GM03348 (cell line): ENCODE measurements at regions not wholly inside any gene's neighbourhood (a gene's known extent, or its start where the extent isn't known, plus 50 kb on each side); places are given as distances from the start of the nearest gene placed in this dataset.

Experiments used
- DNase-seq: peaks from one replicate; pipeline ENCODE4 v3.0.0; 2012; ENCODE audit warnings: low spot score

DNA sequence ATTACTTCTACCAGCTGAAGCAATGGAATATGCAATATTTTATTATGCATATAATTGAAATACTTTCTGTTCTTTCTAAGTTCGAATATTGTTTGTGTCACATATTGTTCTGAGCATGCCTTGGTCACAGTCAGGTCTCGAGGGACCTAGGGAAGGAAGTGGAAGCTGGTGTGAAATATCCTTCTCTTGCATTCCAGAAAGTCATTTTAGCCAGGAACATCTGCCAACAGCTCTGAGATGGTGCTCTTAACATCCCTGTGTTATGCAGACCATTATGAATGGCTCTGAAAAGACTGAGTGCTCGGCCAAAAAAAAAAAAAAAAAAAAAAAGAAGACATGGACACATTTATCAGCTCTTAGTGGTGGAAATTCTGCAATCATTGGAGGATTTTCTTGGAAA, 132.7 kb upstream of the JAG1 start:
- DNase-seq: no peak

DNA sequence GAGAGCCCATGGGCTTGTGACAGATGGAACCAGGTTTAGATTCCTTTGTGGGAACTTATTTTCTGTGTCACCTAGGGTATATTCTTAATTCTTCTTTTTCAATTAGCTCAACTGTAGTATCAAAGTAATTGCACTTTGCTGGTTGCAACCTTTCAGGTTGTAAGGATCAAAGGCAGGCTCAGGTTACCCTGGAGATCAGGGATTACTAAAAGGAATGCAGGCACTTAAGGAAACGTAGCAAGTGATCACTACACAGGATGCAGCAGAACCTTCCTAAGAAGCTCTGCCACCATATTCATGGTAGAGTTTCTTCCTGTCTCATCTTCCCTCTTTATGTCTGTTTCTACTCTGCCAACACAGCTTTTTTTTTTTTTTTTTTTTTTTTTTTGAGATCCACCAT, 133.2 kb upstream of the JAG1 start:
- no peak for DNase-seq

DNA sequence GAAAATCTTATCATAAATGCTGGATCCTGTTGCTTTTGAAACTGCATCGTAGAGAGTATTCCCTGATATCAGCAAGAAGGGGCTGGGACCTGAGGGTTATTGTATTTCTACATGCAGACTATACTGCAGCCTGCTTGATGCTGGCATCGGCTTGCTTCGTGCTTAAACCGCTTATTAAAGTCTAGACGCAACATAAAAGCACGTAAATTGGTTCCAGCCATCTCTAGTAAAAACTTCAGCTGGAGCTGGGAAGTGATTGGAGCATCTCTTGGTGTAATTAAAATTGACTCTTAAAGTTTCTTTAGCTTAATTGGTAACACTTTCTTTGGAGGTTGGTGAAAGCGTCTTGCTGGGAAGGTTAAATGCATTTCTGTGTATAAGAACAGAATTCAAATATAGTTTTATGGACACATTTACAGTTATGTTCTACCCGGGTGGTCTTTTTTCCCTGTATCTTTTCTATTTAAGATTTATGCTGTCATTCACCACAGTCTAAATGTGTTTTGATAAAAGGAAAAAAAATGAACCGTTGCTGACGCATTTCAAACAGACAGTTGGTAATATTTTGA, 139.0 kb upstream of the JAG1 start:
- DNase-seq: no peak

DNA sequence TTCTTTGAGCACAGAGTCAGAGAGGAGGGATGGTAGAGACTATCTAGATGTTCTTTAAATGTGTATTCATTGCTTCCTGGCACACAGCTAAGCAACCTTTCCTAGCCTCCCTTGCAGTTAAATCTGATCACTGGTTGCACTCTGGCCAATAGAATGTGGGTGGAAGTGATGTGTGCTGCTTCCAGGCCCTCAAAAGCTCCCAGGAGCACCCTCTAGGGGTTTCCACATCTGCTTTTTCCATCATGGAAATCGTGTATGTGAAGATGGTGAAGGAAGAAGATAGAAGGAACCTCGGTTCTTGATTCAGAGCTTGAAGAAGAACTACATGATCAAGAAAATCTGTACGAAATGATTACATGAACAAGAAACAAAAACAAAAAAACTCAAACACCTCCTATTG, 149.8 kb upstream of the JAG1 start:
- DNase-seq: no peak

DNA sequence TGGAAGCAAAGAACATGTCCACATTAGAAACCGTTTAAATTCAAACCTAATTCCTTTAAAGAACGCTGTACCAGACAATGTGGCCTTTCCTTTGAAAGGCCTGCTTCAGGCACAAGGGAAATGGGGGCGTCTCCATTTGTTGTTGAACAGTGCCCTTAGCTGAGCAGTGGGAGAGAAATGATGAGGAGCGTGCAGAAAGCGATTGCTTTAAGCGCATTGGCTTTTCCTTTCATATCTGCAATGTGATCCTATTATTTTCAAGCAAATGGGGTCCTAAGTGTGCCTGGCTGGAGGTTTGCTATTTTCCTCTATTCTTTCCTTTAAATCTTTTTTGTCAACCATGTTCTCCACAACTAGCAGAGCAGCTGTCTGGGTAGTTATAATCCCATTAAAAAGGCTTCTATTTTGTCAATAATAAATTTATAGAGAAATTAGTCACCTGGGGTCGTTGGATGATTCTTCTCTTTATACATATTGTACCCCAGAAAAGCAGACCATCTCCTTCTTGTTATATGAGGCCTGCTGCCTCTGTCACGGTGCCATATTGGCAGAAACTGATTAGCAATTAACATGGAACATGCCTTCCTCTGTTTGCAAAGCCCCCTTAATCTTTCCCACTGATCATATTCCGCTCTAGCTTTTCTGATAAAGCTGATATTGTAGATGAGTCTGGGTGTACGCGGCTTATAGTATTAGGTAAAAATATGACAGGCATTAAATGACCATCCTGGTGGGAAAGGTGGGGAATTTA, 151.1 kb upstream of the JAG1 start:
- no peak for DNase-seq

DNA sequence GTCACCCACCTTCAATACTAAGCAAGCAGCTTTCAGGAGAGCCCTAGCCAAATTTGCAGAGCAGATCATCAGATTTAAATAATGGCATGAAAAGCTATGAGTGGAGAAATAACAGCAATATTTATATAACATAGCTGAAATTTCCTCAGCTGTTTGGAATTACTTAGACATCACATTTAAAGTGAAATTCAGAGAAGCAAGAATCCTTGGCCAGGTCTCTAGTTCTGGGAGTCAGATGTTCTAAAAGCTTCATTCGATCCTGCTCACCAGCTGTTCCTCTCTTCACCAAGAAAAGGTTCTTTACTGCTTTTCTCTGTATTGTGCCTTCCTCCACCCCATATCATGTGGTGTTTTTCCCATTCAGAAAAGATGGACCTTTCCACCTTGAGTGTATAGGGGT, 152.3 kb upstream of the JAG1 start:
- no peak for DNase-seq

DNA sequence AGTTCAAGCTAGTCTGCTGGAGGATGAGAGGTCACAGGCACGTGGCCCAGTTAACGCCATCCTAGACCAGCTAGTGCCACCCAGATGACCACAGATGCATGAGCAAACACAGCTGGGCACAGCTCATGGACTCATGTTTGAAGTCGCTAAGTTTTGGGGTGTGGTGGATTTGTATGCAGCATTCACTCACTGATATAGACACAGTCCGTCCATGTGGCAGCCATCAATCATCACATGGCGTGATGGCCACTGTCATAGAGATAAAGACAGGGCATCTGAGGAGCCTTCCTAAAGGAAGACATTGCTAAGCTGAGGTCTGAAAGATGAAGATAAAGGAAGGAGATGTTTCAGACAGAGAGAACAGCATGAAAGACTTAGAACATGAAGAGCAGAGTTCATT, 154.4 kb upstream of the JAG1 start:
- DNase-seq: no peak

DNA sequence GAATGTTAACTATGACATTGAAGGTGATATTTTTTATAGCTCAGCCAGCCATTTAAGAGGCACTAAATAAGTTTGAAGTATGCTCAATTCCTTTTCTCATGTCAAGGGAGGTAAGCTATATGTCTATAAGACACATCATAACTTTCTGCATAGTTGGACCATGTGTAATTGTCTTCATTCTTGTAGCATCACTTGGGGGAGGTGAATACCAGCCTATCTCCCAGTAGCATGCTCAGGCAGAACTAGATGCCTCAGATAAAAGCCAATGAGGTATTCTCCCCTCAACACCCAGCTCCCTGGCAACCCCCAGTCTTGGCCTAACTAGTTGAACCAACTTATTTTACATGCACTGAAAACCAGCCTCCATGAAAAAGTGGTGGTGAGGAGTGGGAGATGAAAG, 158.3 kb upstream of the JAG1 start:
- no peak for DNase-seq

DNA sequence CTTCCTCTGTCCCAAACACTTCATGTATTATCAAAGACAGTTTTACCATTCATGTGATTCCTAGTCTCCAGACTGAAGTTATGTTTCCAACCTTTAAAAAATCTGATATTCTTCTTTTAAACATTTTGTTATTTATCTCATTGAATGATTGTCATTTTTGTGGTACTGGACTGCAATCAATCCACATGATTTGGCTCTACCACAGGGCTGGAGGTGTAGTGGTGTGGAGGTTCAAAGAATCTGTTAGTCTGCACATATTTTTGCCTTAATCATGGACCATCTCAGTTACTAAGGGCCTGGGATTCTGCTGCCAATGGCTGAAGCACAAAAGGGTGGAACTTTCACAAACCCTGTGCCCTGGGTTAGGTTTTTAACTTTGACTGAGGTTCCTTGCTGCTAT, 164.1 kb upstream of the JAG1 start:
- DNase-seq: no peak

DNA sequence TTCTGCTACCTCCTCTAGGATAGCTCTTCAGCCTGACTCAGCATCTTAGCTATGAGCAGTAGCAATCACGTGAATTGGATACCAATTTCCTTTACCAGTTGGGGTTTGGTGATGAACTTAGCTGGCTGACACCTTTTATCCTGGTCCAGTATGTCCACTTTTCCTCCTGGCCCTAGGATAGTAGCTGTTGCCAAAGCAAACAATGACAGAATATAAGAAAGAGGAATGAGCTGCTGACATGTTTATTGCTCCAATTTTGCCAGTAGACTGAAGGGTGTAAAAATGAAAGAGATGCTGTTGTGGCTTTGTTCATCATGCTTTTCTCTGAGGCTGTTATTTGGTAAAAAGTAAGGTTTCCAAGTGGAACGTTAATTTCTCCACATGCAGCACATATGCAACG, 168.3 kb upstream of the JAG1 start:
- no peak for DNase-seq

DNA sequence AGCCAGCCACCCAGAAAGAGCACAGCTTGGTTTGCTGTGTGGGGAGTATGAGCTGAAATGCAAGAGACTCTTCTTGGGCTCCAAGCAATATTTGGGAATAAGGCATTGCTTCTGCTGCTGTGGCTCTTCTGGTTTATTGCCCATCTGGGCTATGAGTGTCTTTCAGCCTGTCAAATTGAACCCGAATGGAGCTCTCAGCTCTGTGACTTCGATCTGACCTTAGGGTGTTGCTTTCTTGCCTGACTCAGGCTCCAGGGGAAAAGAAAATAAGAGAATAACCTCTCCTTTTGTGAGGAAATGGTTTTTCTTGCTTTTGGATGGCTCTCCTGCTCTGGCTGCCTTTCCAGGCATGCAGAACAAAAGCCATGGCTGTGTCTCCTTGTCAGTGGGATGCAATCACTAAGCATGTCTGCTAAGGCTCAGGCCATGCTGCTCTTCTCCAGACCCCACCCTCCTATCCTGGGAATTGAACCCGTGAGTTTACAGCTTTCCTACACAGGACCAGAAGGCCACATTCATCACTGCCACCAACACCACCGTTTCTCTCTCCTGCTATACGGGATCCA, 169.4 kb upstream of the JAG1 start:
- DNase-seq: no peak

DNA sequence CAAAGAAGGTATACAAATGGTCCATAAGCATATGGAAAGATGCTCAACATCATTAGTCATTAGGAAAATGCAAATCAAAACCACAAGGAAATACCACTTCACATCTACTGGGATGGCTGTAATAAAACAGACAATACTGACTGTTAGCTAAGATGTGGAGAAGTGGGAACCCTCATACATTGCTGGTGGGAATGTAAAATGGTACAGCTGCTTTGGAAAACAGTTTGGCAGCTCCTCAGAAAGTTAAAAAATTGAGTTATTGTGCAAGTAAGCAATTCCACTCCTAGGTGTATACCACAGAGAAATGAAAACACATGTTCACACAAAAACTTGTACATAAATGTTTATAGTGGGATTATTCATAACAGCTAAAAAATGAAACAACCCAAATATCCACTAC, 173.0 kb upstream of the JAG1 start:
- DNase-seq: no peak

DNA sequence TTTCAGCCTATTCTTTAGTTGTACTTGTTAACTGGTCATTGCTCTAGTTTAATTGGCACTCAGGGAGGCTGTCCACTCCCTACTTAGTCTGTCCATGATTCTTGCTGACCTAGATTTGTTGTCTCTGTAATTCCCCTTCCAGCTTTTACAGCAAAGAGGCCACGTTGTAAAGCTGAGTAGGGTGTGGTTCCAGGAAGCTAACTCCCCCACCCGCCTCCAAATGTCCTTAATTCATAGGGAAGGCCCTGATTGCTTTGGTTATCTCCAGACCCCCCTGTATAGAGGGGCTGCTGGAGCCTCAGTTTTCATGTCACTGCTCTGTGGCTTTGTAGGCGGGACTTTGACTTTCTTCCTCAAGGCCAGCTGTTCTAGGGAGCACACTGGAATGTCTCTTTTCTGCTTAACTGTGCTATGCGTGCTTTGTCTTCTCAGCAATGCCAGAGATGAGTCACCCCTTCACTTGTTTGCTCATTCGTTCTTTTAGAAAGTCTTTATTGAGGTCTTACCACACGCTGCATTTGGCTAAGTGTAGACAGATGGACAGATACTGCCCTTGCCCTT, 175.1 kb upstream of the JAG1 start:
- peak; percentile 71 for DNase-seq

DNA sequence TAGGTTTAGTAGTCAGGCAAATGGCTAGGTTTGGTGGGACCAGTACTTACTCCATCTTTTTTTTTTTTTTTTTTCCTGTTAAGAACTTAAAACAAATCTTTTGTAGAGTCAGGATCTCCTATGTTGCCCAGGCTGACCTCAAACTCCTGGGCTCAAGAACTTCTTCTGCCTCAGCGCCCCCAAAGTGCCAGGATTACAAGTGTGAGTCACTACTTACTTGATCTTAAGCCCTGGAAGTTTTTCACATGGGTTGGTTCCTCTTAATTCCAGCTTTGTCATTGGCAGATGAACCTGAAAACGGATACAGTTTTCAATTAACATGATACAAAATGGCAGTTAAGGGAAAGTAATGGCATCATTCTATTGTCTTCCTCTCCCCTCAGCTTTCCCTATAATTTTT, 179.4 kb upstream of the JAG1 start:
- DNase-seq: no peak

DNA sequence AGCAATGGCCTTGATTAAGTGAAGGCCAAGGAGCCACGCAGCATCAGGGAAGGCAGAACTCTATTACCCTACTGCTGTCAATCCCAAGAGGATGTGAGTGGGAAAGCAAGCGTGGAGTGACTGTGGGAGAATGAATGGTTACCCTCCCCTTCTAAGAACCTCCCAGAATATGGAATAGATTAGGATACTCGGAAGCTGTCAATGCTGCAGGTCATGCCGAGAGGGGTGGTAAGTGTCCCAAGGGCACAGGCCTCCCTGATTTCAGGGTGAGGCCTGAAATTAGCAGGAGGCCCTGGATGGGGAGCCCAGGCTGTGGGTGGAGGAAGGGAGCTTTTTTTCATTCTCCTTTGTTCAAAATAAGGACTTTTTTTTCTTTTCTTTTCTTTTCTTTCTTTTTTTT, 179.9 kb upstream of the JAG1 start:
- no peak for DNase-seq

DNA sequence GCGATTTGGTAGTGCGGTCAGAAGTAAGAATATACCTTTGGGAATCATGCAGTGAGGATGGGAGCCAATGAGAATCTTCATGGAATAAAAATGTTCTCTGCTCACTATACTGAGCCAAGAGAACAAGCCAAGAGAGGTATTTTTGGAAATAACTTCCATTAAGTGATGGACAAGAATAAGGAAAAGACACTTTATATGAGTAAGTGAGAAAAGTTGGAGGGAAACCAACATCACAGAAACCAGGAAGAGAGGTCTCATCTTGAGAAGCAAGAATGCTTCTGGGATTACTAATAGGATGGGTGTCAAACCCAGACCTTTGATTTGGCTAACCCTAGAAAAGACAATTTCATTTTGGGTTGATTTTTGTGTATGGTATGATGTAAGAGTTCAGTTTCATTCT, 181.2 kb upstream of the JAG1 start:
- DNase-seq: peak; percentile 29

DNA sequence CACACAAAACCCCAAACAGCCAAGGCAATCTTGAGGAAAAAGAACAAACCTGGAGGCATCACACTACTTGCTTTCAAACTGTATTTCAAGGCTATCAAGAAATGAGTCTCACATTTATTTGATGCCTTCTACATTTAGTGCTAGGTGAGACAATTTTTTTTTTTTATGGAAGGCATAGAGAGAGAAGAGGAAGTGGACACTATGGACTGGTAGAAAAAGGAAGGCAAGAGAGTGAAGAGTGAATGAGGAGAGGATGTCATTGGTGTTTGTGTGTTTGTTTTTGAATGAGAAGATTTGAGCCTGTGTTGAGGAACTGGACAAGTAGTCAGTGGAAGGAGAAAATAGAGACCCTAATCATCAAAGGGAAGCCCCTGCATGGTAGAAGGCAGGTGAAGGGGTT, 182.0 kb upstream of the JAG1 start:
- no peak for DNase-seq

DNA sequence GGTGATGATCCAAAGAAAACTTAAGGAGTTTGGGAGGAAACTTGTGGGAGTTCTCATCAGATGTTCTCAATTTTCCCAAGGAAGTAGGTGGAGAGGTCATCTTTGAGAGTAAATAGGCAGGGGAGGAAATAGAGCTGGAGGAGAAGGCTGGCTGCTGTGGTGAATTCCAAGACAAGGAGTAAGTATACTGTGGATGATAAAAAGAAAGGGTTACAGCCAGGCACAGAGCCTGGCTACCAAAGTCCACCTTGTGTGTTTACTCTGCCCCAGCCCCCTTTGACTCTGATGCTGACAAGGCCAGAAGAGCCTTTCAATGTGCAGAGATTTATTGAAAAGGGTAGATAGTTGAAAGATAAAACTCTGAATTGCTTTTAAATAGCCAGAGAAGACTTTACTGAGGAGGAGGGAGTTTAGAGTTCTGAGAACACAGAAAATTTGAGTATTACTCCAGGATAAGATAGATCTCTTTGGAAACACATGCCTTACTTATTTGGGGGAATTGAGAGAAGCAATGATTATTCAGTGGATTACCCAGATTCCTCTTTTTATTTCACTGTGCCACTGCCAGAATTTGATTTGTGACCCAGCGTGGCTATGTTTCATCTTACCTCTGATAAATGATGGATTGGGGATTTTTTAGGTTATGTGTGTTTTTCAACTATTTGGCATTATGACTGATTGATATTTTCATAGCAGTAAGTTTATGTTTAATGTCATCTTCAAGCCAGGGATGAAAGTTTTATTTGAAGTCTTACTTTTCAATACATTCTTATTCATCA, 182.6 kb upstream of the JAG1 start:
- peak; percentile 6 for DNase-seq

DNA sequence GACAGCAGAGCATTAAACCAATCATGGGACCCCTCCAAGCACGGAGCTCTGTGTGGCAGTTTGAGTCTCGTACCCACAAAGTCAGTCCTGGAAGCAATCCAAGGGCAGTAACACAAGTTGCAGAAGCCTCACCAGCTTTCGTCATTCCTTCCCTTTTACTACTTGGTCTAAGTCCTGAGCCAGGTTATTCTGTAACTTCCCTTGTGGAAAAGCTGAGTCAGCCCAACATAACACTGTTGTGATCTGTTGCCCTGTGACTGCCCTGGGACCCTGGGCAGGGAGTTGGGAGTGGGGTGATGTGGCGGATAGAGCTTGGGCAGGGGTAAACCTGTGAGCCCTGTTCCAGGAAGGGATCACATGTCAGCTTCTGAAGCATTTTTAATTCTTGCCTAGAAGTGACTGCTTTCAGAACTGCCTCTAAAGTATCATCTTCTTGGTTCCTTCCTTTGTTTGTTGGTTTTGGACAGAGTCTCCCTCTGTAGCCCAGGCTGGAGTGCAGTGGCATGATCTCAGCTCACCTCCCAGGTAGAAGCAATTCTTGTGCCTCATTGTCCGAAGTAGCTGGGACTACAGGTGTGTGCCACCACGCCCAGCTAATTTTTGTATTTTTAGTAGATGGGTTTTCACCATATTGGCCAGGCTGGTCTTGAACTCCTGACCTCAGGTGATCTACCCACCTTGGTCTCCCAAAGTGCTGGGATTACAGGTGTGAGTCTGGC, 183.7 kb upstream of the JAG1 start:
- no peak for DNase-seq

DNA sequence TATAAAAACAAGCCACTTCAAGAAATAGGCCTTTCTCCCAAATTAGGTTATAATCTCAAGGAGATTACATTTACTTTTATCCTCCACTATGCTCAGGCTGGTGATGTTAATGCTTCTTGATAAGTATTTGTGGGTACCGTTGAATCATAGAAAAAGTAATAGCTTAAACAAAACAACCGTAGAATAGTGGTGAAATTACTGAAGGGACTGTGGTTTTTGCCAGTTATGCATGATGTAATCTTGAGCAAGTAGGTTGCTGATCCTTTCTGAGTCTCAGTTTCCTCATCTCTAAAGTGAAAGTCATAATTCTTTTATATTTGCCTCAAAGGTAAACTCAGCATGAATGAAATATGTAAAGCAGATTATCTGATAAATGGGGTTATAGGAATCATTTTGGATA, 187.3 kb upstream of the JAG1 start:
- no peak for DNase-seq

DNA sequence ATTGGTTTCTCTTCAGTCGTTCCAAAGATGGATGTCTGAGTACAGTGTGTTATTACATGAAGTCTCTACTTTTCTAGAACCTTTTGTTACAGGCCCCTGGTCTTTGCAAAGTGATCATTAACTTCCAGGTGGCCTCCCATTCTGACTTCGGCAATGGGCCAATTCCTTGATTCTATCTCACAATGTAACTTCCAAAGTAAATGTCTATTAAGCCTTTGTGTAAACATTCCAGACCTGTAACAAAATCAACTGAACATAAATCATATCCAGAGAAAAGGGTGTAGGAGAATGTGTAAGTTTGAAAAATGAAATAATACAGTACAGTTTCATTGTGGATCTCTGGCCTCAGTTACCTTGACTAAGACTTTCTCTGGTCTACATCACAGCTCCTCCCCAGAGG, 187.8 kb upstream of the JAG1 start:
- no peak for DNase-seq
